BE2C (cell line): ENCODE measurements at regions not wholly inside any gene's neighbourhood (a gene's known extent, or its start where the extent isn't known, plus 50 kb on each side); places are given as distances from the start of the nearest gene placed in this dataset.

Source experiments
- DNase-seq: peaks from one replicate; pipeline ENCODE4 v3.0.0-alpha.2; 2020
- H3K27me3 ChIP-seq: fragments of 250-450 bp; sonication (Bioruptor Pico); 2 replicates; pipeline ENCODE4 v1.5.1; 2020; ENCODE audit warnings: mild to moderate bottlenecking
- H3K36me3 ChIP-seq: fragments of 250-450 bp; sonication (Bioruptor Pico); 2 replicates; pipeline ENCODE4 v1.5.1; 2020; ENCODE audit warnings: mild to moderate bottlenecking
- H3K4me1 ChIP-seq: fragments of 250-450 bp; sonication (Bioruptor Pico); 2 replicates; pipeline ENCODE4 v1.5.1; 2020
- H3K4me3 ChIP-seq: 2 replicates; pipeline ENCODE4 v1.5.1; 2011; ENCODE audit warnings: low read depth, low read length
- H3K9me3 ChIP-seq: fragments of 250-450 bp; sonication (Bioruptor Pico); 2 replicates; pipeline ENCODE4 v1.5.1; 2020
- TF ChIP-seq, protein P1 (sequence below): IDR thresholded peaks from 2 replicates; pipeline ENCODE4 v1.5.1; 2012; ENCODE audit warnings: mild to moderate bottlenecking, low read depth, low read length

DNA sequence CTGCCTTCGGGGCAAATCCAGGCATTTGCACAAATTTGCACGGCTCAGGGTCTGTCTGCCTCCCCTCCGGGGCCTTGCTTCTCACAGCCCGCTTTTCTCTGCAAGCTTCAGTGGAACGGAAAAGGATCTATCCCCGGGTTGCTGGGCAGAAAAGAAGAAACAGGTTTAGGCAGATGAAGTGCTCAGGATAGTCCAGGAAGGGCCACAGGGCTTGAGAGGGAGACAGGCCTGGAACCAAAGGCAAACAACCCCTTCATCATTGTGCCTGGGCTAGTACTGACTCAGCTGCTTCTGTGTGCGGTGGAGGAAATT is 347.8 kb upstream of the TNP1 start:
- Histone ChIP-seq H3K36me3 (no peaks in the 10 kb centered on the region), H3K9me3 (no peaks in the 10 kb centered on the region), H3K4me1 (peaks cover 11% of the 10 kb centered on the region), H3K27me3 (no peaks in the 10 kb centered on the region), H3K4me3 (no peak overlapping the region)
- DNase-seq = no peak
- TF ChIP-seq, protein P1, sequence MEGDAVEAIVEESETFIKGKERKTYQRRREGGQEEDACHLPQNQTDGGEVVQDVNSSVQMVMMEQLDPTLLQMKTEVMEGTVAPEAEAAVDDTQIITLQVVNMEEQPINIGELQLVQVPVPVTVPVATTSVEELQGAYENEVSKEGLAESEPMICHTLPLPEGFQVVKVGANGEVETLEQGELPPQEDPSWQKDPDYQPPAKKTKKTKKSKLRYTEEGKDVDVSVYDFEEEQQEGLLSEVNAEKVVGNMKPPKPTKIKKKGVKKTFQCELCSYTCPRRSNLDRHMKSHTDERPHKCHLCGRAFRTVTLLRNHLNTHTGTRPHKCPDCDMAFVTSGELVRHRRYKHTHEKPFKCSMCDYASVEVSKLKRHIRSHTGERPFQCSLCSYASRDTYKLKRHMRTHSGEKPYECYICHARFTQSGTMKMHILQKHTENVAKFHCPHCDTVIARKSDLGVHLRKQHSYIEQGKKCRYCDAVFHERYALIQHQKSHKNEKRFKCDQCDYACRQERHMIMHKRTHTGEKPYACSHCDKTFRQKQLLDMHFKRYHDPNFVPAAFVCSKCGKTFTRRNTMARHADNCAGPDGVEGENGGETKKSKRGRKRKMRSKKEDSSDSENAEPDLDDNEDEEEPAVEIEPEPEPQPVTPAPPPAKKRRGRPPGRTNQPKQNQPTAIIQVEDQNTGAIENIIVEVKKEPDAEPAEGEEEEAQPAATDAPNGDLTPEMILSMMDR = no peak

- no peak overlapping the region for H3K4me3 ChIP-seq
- no peaks in the 10 kb centered on the region for H3K9me3 ChIP-seq
- no peaks in the 10 kb centered on the region for H3K27me3 ChIP-seq
- H3K36me3 ChIP-seq = no peaks in the 10 kb centered on the region
- TF ChIP-seq, protein P1 = no peak
- DNase-seq = no peak
- peaks cover 13% of the 10 kb centered on the region for H3K4me1 ChIP-seq
These were observed 347.2 kb upstream of the TNP1 start for GRCh38 chr2:217206907-217207698.

GRCh38 chr2:217206016-217206725 is 346.3 kb upstream of the TNP1 start:
- Histone ChIP-seq H3K4me1 (peaks cover 14% of the 10 kb centered on the region), H3K36me3 (no peaks in the 10 kb centered on the region), H3K4me3 (no peak overlapping the region), H3K27me3 (no peaks in the 10 kb centered on the region), H3K9me3 (no peaks in the 10 kb centered on the region)
- TF ChIP-seq, protein P1 = no peak
- DNase-seq = no peak

DNA sequence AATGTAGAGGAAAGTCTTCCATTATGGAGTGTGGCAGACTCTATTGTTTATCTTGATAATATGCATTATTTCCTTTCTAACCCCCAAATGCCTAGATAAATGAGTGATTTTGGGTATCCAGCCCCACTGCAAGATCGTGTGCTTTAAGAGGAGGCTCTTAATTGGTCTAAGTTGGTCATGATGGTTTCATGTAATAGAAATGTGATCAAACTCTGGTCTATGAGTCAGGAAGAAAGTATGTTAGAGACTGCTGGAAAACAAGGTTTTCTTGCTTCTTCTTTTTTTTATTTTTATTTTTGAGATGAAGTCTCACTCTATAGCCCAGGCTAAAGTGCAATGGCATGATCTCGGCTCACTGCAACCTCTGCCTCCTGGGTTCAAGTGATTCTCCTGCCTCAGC is 344.5 kb upstream of the TNP1 start:
- H3K4me3 ChIP-seq = no peak overlapping the region
- H3K27me3 ChIP-seq = no peaks in the 10 kb centered on the region
- TF ChIP-seq, protein P1 = no peak
- H3K4me1 ChIP-seq = peaks cover 19% of the 10 kb centered on the region
- no peaks in the 10 kb centered on the region for H3K36me3 ChIP-seq
- DNase-seq = no peak
- no peaks in the 10 kb centered on the region for H3K9me3 ChIP-seq

- H3K4me3 ChIP-seq = no peak overlapping the region
- no peaks in the 10 kb centered on the region for H3K27me3 ChIP-seq
- peaks cover 24% of the 10 kb centered on the region for H3K4me1 ChIP-seq
- H3K36me3 ChIP-seq = no peaks in the 10 kb centered on the region
- H3K9me3 ChIP-seq = no peaks in the 10 kb centered on the region
- no peak for DNase-seq
- TF ChIP-seq, protein P1 = no peak
These were observed 343.2 kb upstream of the TNP1 start for GRCh38 chr2:217203086-217203485.

DNA sequence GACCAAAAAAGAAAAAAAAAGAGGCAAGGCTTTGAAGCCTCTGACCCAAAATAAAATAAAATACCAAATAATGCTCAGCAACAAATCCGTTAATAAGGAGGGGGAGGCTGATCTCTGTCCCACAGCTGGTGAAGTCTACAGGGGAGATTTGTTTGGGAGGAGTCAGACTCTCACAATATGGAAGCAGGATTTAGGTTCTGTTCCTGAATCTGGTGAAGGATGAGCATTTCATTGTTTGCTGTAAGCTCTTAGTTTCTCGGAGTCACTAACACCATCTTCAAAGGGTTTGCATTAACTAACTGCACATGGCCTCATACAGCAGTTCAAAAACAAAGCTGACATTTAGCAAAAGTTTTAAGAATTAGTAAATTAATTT is 339.4 kb upstream of the TNP1 start:
- H3K9me3 ChIP-seq = no peaks in the 10 kb centered on the region
- H3K36me3 ChIP-seq = no peaks in the 10 kb centered on the region
- TF ChIP-seq, protein P1 = no peak
- DNase-seq = no peak
- peaks cover 13% of the 10 kb centered on the region for H3K4me1 ChIP-seq
- H3K27me3 ChIP-seq = no peaks in the 10 kb centered on the region
- H3K4me3 ChIP-seq = no peak overlapping the region
